ENCODE measurements at regions not wholly inside any gene's neighbourhood (a gene's known extent, or its start where the extent isn't known, plus 50 kb on each side); places are given as distances from the start of the nearest gene placed in this dataset.
"Not testable (repeated sequence)": the region's sequence is repeated elsewhere in the genome, so short reads cannot be mapped to it uniquely, and the experiment has no call there.

GRCh38 chr2:89837962-89838625, 1146.6 kb downstream of the RPIA start:
- H3K9ac ChIP-seq (ENCODE audit: low read depth, low read length), result no peak overlapping the region
- no peaks in the 10 kb centered on the region for H3K36me3 ChIP-seq (ENCODE audit: insufficient read depth, low read length)
- no peaks in the 10 kb centered on the region for H3K27me3 ChIP-seq (ENCODE audit: control insufficient read depth, insufficient read depth, low read length)
- no peak overlapping the region for H3K4me2 ChIP-seq (ENCODE audit: low read length)
- no peaks in the 10 kb centered on the region for H3K4me1 ChIP-seq (ENCODE audit: control insufficient read depth, insufficient read depth, low read length)
- H3K9me3 ChIP-seq (replicated peaks; ENCODE audit: low read length), result peaks cover 43% of the 10 kb centered on the region
- H3K4me3 ChIP-seq (ENCODE audit: low read length), result no peak overlapping the region

DNA sequence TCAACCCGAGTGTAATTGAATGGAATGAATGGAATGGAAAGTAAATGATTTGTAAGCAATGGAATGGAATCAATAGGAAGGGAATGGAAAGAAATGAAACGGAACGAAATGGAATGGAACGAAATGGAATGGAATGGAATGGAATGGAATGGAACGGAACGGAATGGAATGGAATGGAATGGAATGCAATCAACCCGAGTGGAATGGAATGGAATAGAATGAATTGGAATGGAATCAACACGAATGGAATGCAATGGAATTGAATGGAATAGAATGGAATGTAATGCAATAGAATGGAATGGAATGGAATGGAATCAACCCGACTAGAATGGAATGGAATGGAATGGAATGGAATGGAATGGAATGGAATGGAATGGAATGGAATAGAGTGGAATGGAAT, 1148.7 kb downstream of the RPIA start:
- H3K4me2 ChIP-seq (ENCODE audit: low read length); H3K9ac ChIP-seq (ENCODE audit: low read depth, low read length); H3K36me3 ChIP-seq (ENCODE audit: insufficient read depth, low read length); H3K27me3 ChIP-seq (ENCODE audit: control insufficient read depth, insufficient read depth, low read length); H3K4me1 ChIP-seq (ENCODE audit: control insufficient read depth, insufficient read depth, low read length); H3K4me3 ChIP-seq (ENCODE audit: low read length): not testable (repeated sequence)
- H3K9me3 ChIP-seq (replicated peaks; ENCODE audit: low read length), result peaks cover 39% of the 10 kb centered on the region

GRCh38 chr2:89840781-89841475, 1149.5 kb downstream of the RPIA start:
- peaks cover 31% of the 10 kb centered on the region for H3K9me3 ChIP-seq (replicated peaks; ENCODE audit: low read length)
- not testable (repeated sequence) for H3K27me3 ChIP-seq (ENCODE audit: control insufficient read depth, insufficient read depth, low read length); H3K9ac ChIP-seq (ENCODE audit: low read depth, low read length); H3K4me2 ChIP-seq (ENCODE audit: low read length); H3K4me3 ChIP-seq (ENCODE audit: low read length); H3K4me1 ChIP-seq (ENCODE audit: control insufficient read depth, insufficient read depth, low read length); H3K36me3 ChIP-seq (ENCODE audit: insufficient read depth, low read length)

DNA sequence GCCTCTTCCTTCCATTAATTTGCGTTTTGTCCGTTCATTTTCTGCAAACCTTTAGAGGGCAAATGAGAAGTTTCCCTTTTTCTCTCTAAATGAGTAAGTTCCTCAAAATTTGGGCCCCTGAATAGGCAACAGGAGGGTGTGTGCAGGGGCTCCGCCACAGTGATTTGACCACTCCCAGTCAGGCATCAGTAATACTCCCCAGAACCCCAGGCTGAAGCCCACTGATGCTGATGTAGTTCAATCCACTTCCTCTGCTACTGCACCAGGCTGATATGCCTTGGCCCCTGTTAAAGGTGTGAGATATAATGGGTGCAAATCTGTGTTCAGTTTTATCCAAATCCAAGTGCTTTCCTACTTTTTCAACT, 1150.0 kb downstream of the RPIA start:
- H3K4me1 ChIP-seq (ENCODE audit: control insufficient read depth, insufficient read depth, low read length), result no peaks in the 10 kb centered on the region
- H3K9ac ChIP-seq (ENCODE audit: low read depth, low read length), result no peak overlapping the region
- H3K36me3 ChIP-seq (ENCODE audit: insufficient read depth, low read length), result no peaks in the 10 kb centered on the region
- no peaks in the 10 kb centered on the region for H3K27me3 ChIP-seq (ENCODE audit: control insufficient read depth, insufficient read depth, low read length)
- no peak overlapping the region for H3K4me3 ChIP-seq (ENCODE audit: low read length)
- H3K4me2 ChIP-seq (ENCODE audit: low read length), result no peak overlapping the region
- peaks cover 26% of the 10 kb centered on the region for H3K9me3 ChIP-seq (replicated peaks; ENCODE audit: low read length)

- Histone ChIP-seq H3K36me3 (ENCODE audit: insufficient read depth, low read length) (no peaks in the 10 kb centered on the region), H3K4me1 (ENCODE audit: control insufficient read depth, insufficient read depth, low read length) (no peaks in the 10 kb centered on the region), H3K9me3 (replicated peaks; ENCODE audit: low read length) (peaks cover 22% of the 10 kb centered on the region), H3K4me3 (ENCODE audit: low read length) (no peak overlapping the region), H3K27me3 (ENCODE audit: control insufficient read depth, insufficient read depth, low read length) (no peaks in the 10 kb centered on the region), H3K9ac (ENCODE audit: low read depth, low read length) (no peak overlapping the region), H3K4me2 (ENCODE audit: low read length) (no peak overlapping the region)
These were observed 1150.9 kb downstream of the RPIA start for GRCh38 chr2:89842180-89842908.

DNA sequence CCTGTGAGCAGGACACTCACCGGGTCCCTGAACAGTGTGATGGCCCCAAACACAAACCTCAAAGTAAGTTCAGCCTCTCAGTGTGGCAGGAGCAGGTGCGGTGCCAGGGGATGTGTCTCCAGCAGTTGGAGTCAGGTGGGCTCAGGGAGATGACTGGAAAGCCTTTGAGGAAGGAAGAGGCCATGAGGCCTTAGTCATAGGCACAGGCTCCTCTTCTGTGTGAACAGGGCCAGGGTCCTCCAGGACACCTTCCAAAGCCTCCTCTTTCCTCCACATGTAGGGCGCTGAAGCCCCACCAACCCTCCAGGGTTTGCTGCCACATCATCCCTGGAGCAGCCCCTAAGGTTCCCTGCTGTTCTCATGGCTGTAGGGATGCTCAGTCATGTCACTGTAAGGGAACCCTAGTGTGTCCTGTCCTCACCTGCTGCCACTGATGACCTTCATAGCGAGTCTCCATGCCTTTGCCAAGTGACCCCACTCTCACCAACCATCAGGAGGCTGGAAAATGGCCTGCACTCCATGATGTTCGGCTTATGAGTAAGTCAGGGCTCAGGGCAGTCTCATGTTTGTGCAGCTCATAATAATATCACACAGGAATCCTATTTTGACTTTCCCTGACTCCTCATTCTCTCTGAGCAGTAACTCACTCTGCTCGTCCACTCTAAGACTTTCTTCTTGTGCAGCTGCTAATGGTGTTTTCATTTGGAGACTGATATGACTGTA, 1152.9 kb downstream of the RPIA start:
- H3K4me2 ChIP-seq (ENCODE audit: low read length), result no peak overlapping the region
- H3K9ac ChIP-seq (ENCODE audit: low read depth, low read length), result no peak overlapping the region
- peaks cover 13% of the 10 kb centered on the region for H3K9me3 ChIP-seq (replicated peaks; ENCODE audit: low read length)
- no peaks in the 10 kb centered on the region for H3K4me1 ChIP-seq (ENCODE audit: control insufficient read depth, insufficient read depth, low read length)
- H3K36me3 ChIP-seq (ENCODE audit: insufficient read depth, low read length), result no peaks in the 10 kb centered on the region
- no peaks in the 10 kb centered on the region for H3K27me3 ChIP-seq (ENCODE audit: control insufficient read depth, insufficient read depth, low read length)
- H3K4me3 ChIP-seq (ENCODE audit: low read length), result no peak overlapping the region

GRCh38 chr2:89845532-89845931, 1154.1 kb downstream of the RPIA start:
- H3K9me3 ChIP-seq (replicated peaks; ENCODE audit: low read length), result peaks cover 13% of the 10 kb centered on the region

DNA sequence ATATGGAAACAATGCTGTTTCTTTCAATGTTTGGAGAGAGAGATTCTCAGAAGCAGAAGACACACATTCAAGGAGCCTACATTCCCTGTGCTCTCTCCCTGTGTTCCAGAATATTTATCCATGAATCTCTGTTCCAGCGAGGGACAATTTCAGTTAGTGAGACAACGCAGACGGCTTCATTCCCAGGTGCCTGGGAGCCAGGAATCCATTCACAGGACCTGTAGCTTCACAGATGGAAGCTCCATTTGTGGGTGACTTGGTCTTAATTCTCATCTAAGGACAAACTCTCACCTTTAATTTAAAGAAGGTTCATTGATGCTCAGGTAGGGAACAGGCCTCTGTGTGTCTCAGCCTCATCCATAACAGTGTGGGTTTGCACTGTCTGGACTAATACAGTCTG, 1156.6 kb downstream of the RPIA start:
- H3K36me3 ChIP-seq (ENCODE audit: insufficient read depth, low read length), result no peaks in the 10 kb centered on the region
- H3K9ac ChIP-seq (ENCODE audit: low read depth, low read length), result no peak overlapping the region
- H3K4me1 ChIP-seq (ENCODE audit: control insufficient read depth, insufficient read depth, low read length), result no peaks in the 10 kb centered on the region
- H3K4me2 ChIP-seq (ENCODE audit: low read length), result no peak overlapping the region
- peaks cover 8% of the 10 kb centered on the region for H3K9me3 ChIP-seq (replicated peaks; ENCODE audit: low read length)
- H3K4me3 ChIP-seq (ENCODE audit: low read length), result no peak overlapping the region
- no peaks in the 10 kb centered on the region for H3K27me3 ChIP-seq (ENCODE audit: control insufficient read depth, insufficient read depth, low read length)

More at GRCh38 chr2:89845532-89845931, 1154.1 kb downstream of the RPIA start:
- no peak overlapping the region for H3K4me2 ChIP-seq (ENCODE audit: low read length)
- H3K36me3 ChIP-seq (ENCODE audit: insufficient read depth, low read length), result no peaks in the 10 kb centered on the region
- H3K4me3 ChIP-seq (ENCODE audit: low read length), result no peak overlapping the region
- H3K27me3 ChIP-seq (ENCODE audit: control insufficient read depth, insufficient read depth, low read length), result no peaks in the 10 kb centered on the region
- H3K9ac ChIP-seq (ENCODE audit: low read depth, low read length), result no peak overlapping the region
- no peaks in the 10 kb centered on the region for H3K4me1 ChIP-seq (ENCODE audit: control insufficient read depth, insufficient read depth, low read length)

- Histone ChIP-seq H3K9ac (ENCODE audit: low read depth, low read length) (no peak overlapping the region), H3K9me3 (replicated peaks; ENCODE audit: low read length) (peaks cover 8% of the 10 kb centered on the region), H3K27me3 (ENCODE audit: control insufficient read depth, insufficient read depth, low read length) (no peaks in the 10 kb centered on the region), H3K36me3 (ENCODE audit: insufficient read depth, low read length) (no peaks in the 10 kb centered on the region), H3K4me3 (ENCODE audit: low read length) (no peak overlapping the region), H3K4me2 (ENCODE audit: low read length) (no peak overlapping the region), H3K4me1 (ENCODE audit: control insufficient read depth, insufficient read depth, low read length) (no peaks in the 10 kb centered on the region)
These were observed 1157.4 kb downstream of the RPIA start for GRCh38 chr2:89848763-89849368.

DNA sequence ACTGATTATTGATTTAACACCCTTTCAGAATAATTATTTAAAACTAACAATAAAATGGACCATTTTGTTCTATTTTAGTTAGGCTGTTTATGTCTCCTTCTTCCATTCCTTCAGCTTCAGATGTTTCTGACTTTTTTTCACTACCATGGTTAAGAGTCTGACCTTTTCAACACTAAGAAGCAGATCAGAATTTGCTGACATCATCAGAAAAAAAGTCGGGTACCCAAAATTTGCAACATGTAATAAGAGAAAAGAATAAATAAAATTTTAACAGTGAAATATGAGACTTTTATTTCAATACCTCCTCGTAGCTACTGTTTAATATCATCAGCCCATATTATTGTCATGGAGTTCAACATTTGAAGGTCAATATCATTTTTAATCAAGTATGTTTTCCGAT, 1158.3 kb downstream of the RPIA start:
- Histone ChIP-seq H3K27me3 (ENCODE audit: control insufficient read depth, insufficient read depth, low read length) (no peaks in the 10 kb centered on the region), H3K4me3 (ENCODE audit: low read length) (no peak overlapping the region), H3K4me2 (ENCODE audit: low read length) (no peak overlapping the region), H3K9ac (ENCODE audit: low read depth, low read length) (no peak overlapping the region), H3K36me3 (ENCODE audit: insufficient read depth, low read length) (no peaks in the 10 kb centered on the region), H3K9me3 (replicated peaks; ENCODE audit: low read length) (peaks cover 3% of the 10 kb centered on the region), H3K4me1 (ENCODE audit: control insufficient read depth, insufficient read depth, low read length) (no peaks in the 10 kb centered on the region)

GRCh38 chr2:89850481-89850880, 1159.0 kb downstream of the RPIA start:
- no peak overlapping the region for H3K9ac ChIP-seq (ENCODE audit: low read depth, low read length)
- H3K4me3 ChIP-seq (ENCODE audit: low read length), result no peak overlapping the region
- no peaks in the 10 kb centered on the region for H3K36me3 ChIP-seq (ENCODE audit: insufficient read depth, low read length)
- no peaks in the 10 kb centered on the region for H3K4me1 ChIP-seq (ENCODE audit: control insufficient read depth, insufficient read depth, low read length)
- no peaks in the 10 kb centered on the region for H3K27me3 ChIP-seq (ENCODE audit: control insufficient read depth, insufficient read depth, low read length)
- H3K9me3 ChIP-seq (replicated peaks; ENCODE audit: low read length), result peaks cover 3% of the 10 kb centered on the region
- H3K4me2 ChIP-seq (ENCODE audit: low read length), result no peak overlapping the region
